AG04450 (cell line): ENCODE measurements at regions not wholly inside any gene's neighbourhood (a gene's known extent, or its start where the extent isn't known, plus 50 kb on each side); places are given as distances from the start of the nearest gene placed in this dataset.

Experiments
- CTCF ChIA-PET: fragments of 300-600, 350-600 bp; formaldehyde crosslinking; extraction: SDS; loops from one replicate; lab custom pipeline; 2022; ENCODE audit warnings: antibody characterized with exemption, inconsistent platforms; lab: Charles Lee
- POLR2A ChIA-PET: fragments of 350-600 bp; formaldehyde crosslinking; extraction: SDS; loops from one replicate; lab custom pipeline; 2021; ENCODE audit warnings: antibody characterized with exemption, inconsistent platforms; lab: Yijun Ruan, JAX
- DNase-seq: peaks from one replicate; pipeline ENCODE4 v3.0.0-alpha.2; 2011; ENCODE audit warnings: low read depth, low spot score
- H3K27ac ChIP-seq: one replicate; pipeline ENCODE4 v1.5.1; 2012; ENCODE audit warnings: low read depth, low read length, control low read depth
- H3K27me3 ChIP-seq: one replicate; pipeline ENCODE4 v1.6.0; 2012; ENCODE audit warnings: low read length; ENCODE audit not compliant: control insufficient read depth, insufficient read depth
- H3K4me3 ChIP-seq: 2 replicates; pipeline ENCODE4 v1.5.1; 2011; ENCODE audit warnings: mild to moderate bottlenecking, low read depth, low read length, control low read depth
- H3K9me3 ChIP-seq: 2 replicates; pipeline ENCODE4 v1.5.1; 2012; ENCODE audit warnings: low read length; ENCODE audit not compliant: control insufficient read depth, insufficient read depth
- CTCF ChIP-seq: IDR thresholded peaks from 2 replicates; pipeline ENCODE4 v1.5.1; 2011; ENCODE audit warnings: low read depth, low read length, control low read depth, inconsistent platforms

- ChIA-PET POLR2A (no interaction called here), CTCF (no interaction called here)
- Histone ChIP-seq H3K27ac (no peak overlapping the region), H3K27me3 (no peaks in the 10 kb centered on the region), H3K9me3 (no peaks in the 10 kb centered on the region; the same call in 1 of the 2 replicates), H3K4me3 (no peak overlapping the region)
- TF ChIP-seq CTCF, result no peak
- no peak for DNase-seq
These were observed 83.2 kb downstream of the THNSL2 start for GRCh38 chr2:88253375-88253774.

- no peak overlapping the region for H3K27ac ChIP-seq
- TF ChIP-seq CTCF, result no peak
- POLR2A ChIA-PET, result no interaction called here
- no peaks in the 10 kb centered on the region for H3K27me3 ChIP-seq
- no peak for DNase-seq
- H3K4me3 ChIP-seq, result no peak overlapping the region
- H3K9me3 ChIP-seq, result no peaks in the 10 kb centered on the region
- CTCF ChIA-PET, result no interaction called here
These were observed 82.5 kb downstream of the THNSL2 start for GRCh38 chr2:88252646-88253045.

- no peaks in the 10 kb centered on the region for H3K27me3 ChIP-seq
- no peak for DNase-seq
- TF ChIP-seq CTCF, result no peak
- no peaks in the 10 kb centered on the region for H3K9me3 ChIP-seq
- H3K4me3 ChIP-seq, result no peak overlapping the region
- POLR2A ChIA-PET, result no interaction called here
- CTCF ChIA-PET, result no interaction called here
- no peak overlapping the region for H3K27ac ChIP-seq
These were observed 82.0 kb downstream of the THNSL2 start for GRCh38 chr2:88252111-88252510.

GRCh38 chr2:88250404-88250803 is 80.3 kb downstream of the THNSL2 start:
- ChIA-PET CTCF (no interaction called here), POLR2A (no interaction called here)
- Histone ChIP-seq H3K9me3 (no peaks in the 10 kb centered on the region), H3K27me3 (no peaks in the 10 kb centered on the region), H3K4me3 (no peak overlapping the region), H3K27ac (no peak overlapping the region)
- TF ChIP-seq CTCF, result no peak
- DNase-seq, result no peak

GRCh38 chr2:88248280-88248828 is 78.2 kb downstream of the THNSL2 start:
- H3K9me3 ChIP-seq, result no peaks in the 10 kb centered on the region
- H3K27ac ChIP-seq, result no peak overlapping the region
- H3K27me3 ChIP-seq, result no peaks in the 10 kb centered on the region
- ChIA-PET CTCF (no interaction called here), POLR2A (no interaction called here)
- TF ChIP-seq CTCF, result no peak
- DNase-seq, result no peak
- no peak overlapping the region for H3K4me3 ChIP-seq
